PC-9 (cell line): ENCODE measurements at regions not wholly inside any gene's neighbourhood (a gene's known extent, or its start where the extent isn't known, plus 50 kb on each side); places are given as distances from the start of the nearest gene placed in this dataset.
"Not testable (repeated sequence)": the region's sequence is repeated elsewhere in the genome, so short reads cannot be mapped to it uniquely, and the experiment has no call there.

Source experiments
- BruUV-seq: library from RNA; stranded (reverse); fragments of 400-500 nt; replicated peaks from 2 replicates; lab custom pipeline; 2021; lab: Mats Ljungman, UMichigan
- CTCF ChIA-PET: fragments of 300-600 bp; sonication (Branson Sonifier 250); formaldehyde crosslinking; loops from one replicate; lab custom pipeline; 2022; ENCODE audit warnings: antibody characterized with exemption; lab: Charles Lee
- POLR2A ChIA-PET: fragments of 300-600 bp; sonication (Branson Sonifier 250); formaldehyde crosslinking; loops from one replicate; lab custom pipeline; 2022; ENCODE audit warnings: antibody characterized with exemption; ENCODE audit not compliant: unreplicated experiment; lab: Charles Lee
- DNase-seq, 2 experiments: peaks; one replicate each; pipeline versions ENCODE4 v3.0.0 to v3.0.0-alpha.2; 2015 to 2022; ENCODE audit warnings: mixed read lengths in 1 of 2
- H2AFZ ChIP-seq: fragments of 200-600 bp; sonication (generic); 2 replicates; pipeline ENCODE4 v1.8.1; 2017; ENCODE audit warnings: antibody characterized with exemption
- H3F3A ChIP-seq: fragments of 200-600 bp; sonication (generic); 2 replicates; pipeline ENCODE4 v1.8.1; 2017; ENCODE audit warnings: antibody characterized with exemption, mild to moderate bottlenecking, low read depth; ENCODE audit not compliant: insufficient read depth
- H3K27ac ChIP-seq: fragments of 200-600 bp; sonication (generic); 2 replicates; pipeline ENCODE4 v1.6.1; 2016; ENCODE audit warnings: mixed run types
- H3K27me3 ChIP-seq: fragments of 200-600 bp; sonication (generic); 2 replicates; pipeline ENCODE4 v1.6.1; 2016; ENCODE audit warnings: low read depth, mixed run types; ENCODE audit not compliant: insufficient read depth
- H3K36me3 ChIP-seq: fragments of 200-600 bp; sonication (generic); 2 replicates; pipeline ENCODE4 v1.6.1; 2016; ENCODE audit warnings: low read depth, mixed run types
- H3K4me1 ChIP-seq: fragments of 200-600 bp; sonication (generic); replicated peaks from 2 replicates; pipeline ENCODE4 v1.6.1; 2016; ENCODE audit warnings: mixed run types; ENCODE audit not compliant: insufficient read depth
- H3K4me2 ChIP-seq: fragments of 200-600 bp; sonication (generic); 2 replicates; pipeline ENCODE4 v1.6.1; 2017; ENCODE audit warnings: mixed run types
- H3K4me3 ChIP-seq: fragments of 200-600 bp; sonication (generic); 2 replicates; pipeline ENCODE4 v1.6.1; 2016; ENCODE audit warnings: mixed run types
- H3K79me2 ChIP-seq: fragments of 200-600 bp; sonication (generic); 2 replicates; pipeline ENCODE4 v1.6.1; 2017; ENCODE audit warnings: low read depth, mixed run types
- H3K9me2 ChIP-seq: fragments of 200-600 bp; sonication (generic); 2 replicates; pipeline ENCODE4 v1.8.1; 2017; ENCODE audit warnings: mild to moderate bottlenecking; ENCODE audit not compliant: insufficient read depth
- H3K9me3 ChIP-seq: fragments of 200-600 bp; sonication (generic); 2 replicates; pipeline ENCODE4 v1.8.1; 2016; ENCODE audit warnings: low read depth; ENCODE audit not compliant: insufficient read depth
- H4K20me1 ChIP-seq: fragments of 200-600 bp; sonication (generic); 2 replicates; pipeline ENCODE4 v1.8.1; 2017; ENCODE audit not compliant: insufficient read depth
- CTCF ChIP-seq: fragments of 200-600 bp; sonication (generic); conservative IDR thresholded peaks from 2 replicates; pipeline ENCODE4 v1.6.1; 2017; ENCODE audit warnings: mixed run types, antibody characterized with exemption, mild to moderate bottlenecking, moderate library complexity
- EZH2 ChIP-seq: fragments of 200-600 bp; sonication (generic); IDR thresholded peaks from 2 replicates; pipeline ENCODE4 v1.8.0; 2017; ENCODE audit warnings: antibody characterized with exemption, low read depth
- intact Hi-C: fragments of 100-400 bp; cut with micrococcal nuclease; formaldehyde crosslinking; loops from one replicate; pipeline ENCODE4 v1.10.0; 2022; ENCODE audit not compliant: unreplicated experiment

GRCh38 chr6:166848979-166849748, 107.2 kb downstream of the RNASET2 start:
- Histone ChIP-seq H3K4me1 (no peaks in the 10 kb centered on the region), H2AFZ (no peak overlapping the region), H3K4me2 (no peak overlapping the region), H3F3A (no peaks in the 10 kb centered on the region), H3K79me2 (no peaks in the 10 kb centered on the region), H3K4me3 (no peak overlapping the region), H3K27me3 (peaks cover 6% of the 10 kb centered on the region; the same call in 1 of the 2 replicates), H3K9me2 (no peaks in the 10 kb centered on the region; the same call in 1 of the 2 replicates), H3K9me3 (no peaks in the 10 kb centered on the region), H3K27ac (no peak overlapping the region), H3K36me3 (no peaks in the 10 kb centered on the region), H4K20me1 (no peaks in the 10 kb centered on the region)
- DNase-seq: no peak
- no TSS peak for BruUV-seq
- intact Hi-C loops: no loop called here
- POLR2A ChIA-PET: no interaction called here
- CTCF ChIA-PET: no interaction called here
- no peak for TF ChIP-seq CTCF
- TF ChIP-seq EZH2: no peak

- H3K27ac ChIP-seq, H3K27me3 ChIP-seq, H2AFZ ChIP-seq, intact Hi-C loops, H3K4me2 ChIP-seq, H3K9me3 ChIP-seq, H3K9me2 ChIP-seq, H4K20me1 ChIP-seq, CTCF ChIA-PET, H3K79me2 ChIP-seq, H3K4me3 ChIP-seq, H3F3A ChIP-seq, H3K4me1 ChIP-seq, H3K36me3 ChIP-seq, POLR2A ChIA-PET, BruUV-seq, DNase-seq: not testable (repeated sequence)
Observed at GRCh38 chr6:166846446-166847142, 109.8 kb downstream of the RNASET2 start.

GRCh38 chr6:166842607-166843006, 113.7 kb downstream of the RNASET2 start:
- Histone ChIP-seq H3K79me2 (no peaks in the 10 kb centered on the region), H2AFZ (no peak overlapping the region), H3K4me2 (no peak overlapping the region), H3K36me3 (no peaks in the 10 kb centered on the region), H3K9me3 (no peaks in the 10 kb centered on the region), H3F3A (no peaks in the 10 kb centered on the region), H3K9me2 (no peaks in the 10 kb centered on the region; the same call in 1 of the 2 replicates), H3K27me3 (peaks cover 9% of the 10 kb centered on the region; the same call in 1 of the 2 replicates), H3K4me1 (no peaks in the 10 kb centered on the region), H4K20me1 (no peaks in the 10 kb centered on the region), H3K4me3 (no peak overlapping the region), H3K27ac (no peak overlapping the region)
- ChIA-PET POLR2A (no interaction called here), CTCF (no interaction called here)
- intact Hi-C loops: no loop called here
- TF ChIP-seq CTCF (no peak), EZH2 (no peak)
- no TSS peak for BruUV-seq
- DNase-seq: no peak
